Activated naive CD8-positive, alpha-beta T cell treated with anti-CD3 and anti-CD28 coated beads, Interleukin-2, amount 50 U/mL, for 24 hours (primary cell): ENCODE measurements at regions not wholly inside any gene's neighbourhood (a gene's known extent, or its start where the extent isn't known, plus 50 kb on each side); places are given as distances from the start of the nearest gene placed in this dataset.
"Not testable (repeated sequence)": the region's sequence is repeated elsewhere in the genome, so short reads cannot be mapped to it uniquely, and the experiment has no call there.

Source experiments
- ATAC-seq: fragments of 150-1000 bp; cut with Tn5 transposase; one replicate; pipeline ENCODE4 v1.10.0; 2021
- DNase-seq: peaks from one replicate; pipeline ENCODE4 v3.0.0; 2021
- H3K27ac Mint-ChIP-seq: one replicate; pipeline ENCODE4 v1.8.0; 2021; ENCODE audit warnings: mild to moderate bottlenecking, mixed read lengths
- H3K27me3 Mint-ChIP-seq: one replicate; pipeline ENCODE4 v1.8.0; 2021; ENCODE audit warnings: mixed read lengths
- H3K36me3 Mint-ChIP-seq: one replicate; pipeline ENCODE4 v1.8.0; 2021; ENCODE audit warnings: low read depth, mixed read lengths
- H3K4me1 Mint-ChIP-seq: one replicate; pipeline ENCODE4 v1.8.0; 2021; ENCODE audit warnings: mixed read lengths
- H3K4me3 Mint-ChIP-seq: one replicate; pipeline ENCODE4 v1.8.0; 2021; ENCODE audit warnings: mild to moderate bottlenecking, moderate library complexity, mixed read lengths
- H3K9me3 Mint-ChIP-seq: one replicate; pipeline ENCODE4 v1.8.0; 2021; ENCODE audit warnings: mixed read lengths

DNA sequence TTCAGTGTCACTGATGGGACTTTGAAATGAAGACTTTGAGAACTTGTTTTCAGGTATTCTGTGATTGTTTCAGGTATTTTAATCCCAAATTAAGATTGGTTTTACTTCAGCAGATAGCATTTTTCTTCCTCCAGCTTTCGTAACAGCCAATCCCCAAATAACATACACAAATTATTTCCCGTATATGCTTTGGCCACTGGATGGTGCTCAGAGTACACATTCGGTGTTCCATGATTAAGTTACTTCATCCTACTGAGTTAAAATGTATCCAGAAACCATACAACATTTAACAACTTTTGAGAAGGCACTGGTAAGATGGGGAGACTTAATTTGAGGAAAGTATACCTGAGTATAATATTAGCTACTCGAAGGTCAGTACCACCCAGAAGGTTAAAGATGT lies 233.4 kb upstream of the FAM47A start:
- Mint-ChIP-seq H3K4me3 (no peak overlapping the region), H3K4me1 (no peaks in the 10 kb centered on the region), H3K27me3 (no peaks in the 10 kb centered on the region), H3K9me3 (no peaks in the 10 kb centered on the region), H3K36me3 (no peaks in the 10 kb centered on the region), H3K27ac (no peak overlapping the region)
- DNase-seq (no peak), ATAC-seq (no peak)

GRCh38 chrX:34350561-34351335 lies 218.6 kb upstream of the FAM47A start:
- H3K4me1 Mint-ChIP-seq = no peaks in the 10 kb centered on the region
- DNase-seq (no peak), ATAC-seq (no peak)
- no peak overlapping the region for H3K4me3 Mint-ChIP-seq
- no peaks in the 10 kb centered on the region for H3K27me3 Mint-ChIP-seq
- no peaks in the 10 kb centered on the region for H3K36me3 Mint-ChIP-seq
- H3K27ac Mint-ChIP-seq = no peak overlapping the region
- peaks cover 4% of the 10 kb centered on the region for H3K9me3 Mint-ChIP-seq

GRCh38 chrX:34343001-34343400 lies 210.9 kb upstream of the FAM47A start:
- DNase-seq (no peak), ATAC-seq (no peak)
- H3K27ac Mint-ChIP-seq = no peak overlapping the region
- peaks cover 4% of the 10 kb centered on the region for H3K9me3 Mint-ChIP-seq
- H3K4me3 Mint-ChIP-seq = no peak overlapping the region
- no peaks in the 10 kb centered on the region for H3K36me3 Mint-ChIP-seq
- H3K27me3 Mint-ChIP-seq = no peaks in the 10 kb centered on the region
- H3K4me1 Mint-ChIP-seq = no peaks in the 10 kb centered on the region

DNA sequence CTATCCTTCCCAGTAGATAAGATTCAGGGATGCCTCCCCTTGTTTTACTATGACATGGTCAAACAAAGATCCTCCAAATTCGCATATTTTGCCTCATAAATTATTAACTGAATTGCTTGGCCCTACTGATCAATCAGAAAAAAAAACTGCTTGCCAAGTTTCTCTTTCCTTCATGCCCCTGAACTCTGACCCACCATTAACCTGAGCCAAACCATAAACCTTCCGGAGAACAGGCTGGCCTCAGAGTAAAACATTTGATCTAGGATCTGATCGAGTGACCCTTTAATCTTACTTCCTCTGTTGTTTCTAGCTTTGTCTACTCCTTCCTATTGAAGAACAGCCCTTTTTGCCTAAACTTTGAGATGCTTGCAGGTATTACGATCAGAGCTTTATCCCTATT lies 209.7 kb upstream of the FAM47A start:
- Mint-ChIP-seq H3K27ac (no peak overlapping the region), H3K36me3 (no peaks in the 10 kb centered on the region), H3K4me1 (no peaks in the 10 kb centered on the region), H3K27me3 (no peaks in the 10 kb centered on the region), H3K9me3 (peaks cover 5% of the 10 kb centered on the region), H3K4me3 (no peak overlapping the region)
- ATAC-seq (no peak), DNase-seq (no peak)

DNA sequence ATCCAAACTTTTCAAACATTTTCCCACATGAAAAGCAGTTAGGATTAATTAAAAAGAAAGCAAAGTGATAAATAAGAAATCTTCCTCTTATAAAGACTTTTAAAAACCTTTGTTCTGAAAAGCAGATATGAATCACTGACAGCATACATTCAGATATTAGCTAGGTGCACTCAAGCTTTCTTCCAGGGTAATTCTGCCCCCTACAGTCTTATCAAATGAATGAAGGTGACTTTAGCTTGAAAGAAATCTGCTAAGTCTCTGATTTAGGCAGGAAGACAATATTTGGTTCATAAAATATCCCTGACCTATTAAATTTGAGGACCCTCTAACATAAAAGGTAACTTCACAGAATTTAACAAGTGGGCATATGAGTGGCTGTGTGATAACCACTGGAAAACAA lies 209.1 kb upstream of the FAM47A start:
- no peaks in the 10 kb centered on the region for H3K27me3 Mint-ChIP-seq
- H3K4me3 Mint-ChIP-seq = no peak overlapping the region
- no peaks in the 10 kb centered on the region for H3K36me3 Mint-ChIP-seq
- DNase-seq (no peak), ATAC-seq (no peak)
- H3K27ac Mint-ChIP-seq = no peak overlapping the region
- H3K4me1 Mint-ChIP-seq = no peaks in the 10 kb centered on the region
- H3K9me3 Mint-ChIP-seq = peaks cover 7% of the 10 kb centered on the region

DNA sequence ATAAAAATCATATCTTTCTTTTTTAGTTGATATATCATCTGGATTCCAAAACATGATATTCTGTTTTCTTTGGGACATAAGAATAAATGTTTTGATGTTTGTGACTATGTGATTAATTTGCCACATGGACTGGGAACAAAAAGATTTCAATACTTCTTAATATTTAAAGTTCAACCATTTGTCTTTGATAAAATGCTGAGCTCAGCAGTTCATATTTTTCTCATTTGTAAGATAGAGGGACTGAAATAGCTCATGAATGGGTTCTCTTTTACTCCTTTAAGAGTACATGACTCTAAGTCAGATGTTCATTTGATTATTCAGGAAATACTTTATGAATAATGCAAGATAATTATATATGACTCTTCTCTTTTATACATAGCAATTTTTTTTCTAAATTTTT lies 205.9 kb upstream of the FAM47A start:
- no peak overlapping the region for H3K27ac Mint-ChIP-seq
- H3K4me3 Mint-ChIP-seq = no peak overlapping the region
- H3K9me3 Mint-ChIP-seq = peaks cover 7% of the 10 kb centered on the region
- ATAC-seq (no peak), DNase-seq (no peak)
- H3K36me3 Mint-ChIP-seq = no peaks in the 10 kb centered on the region
- no peaks in the 10 kb centered on the region for H3K4me1 Mint-ChIP-seq
- H3K27me3 Mint-ChIP-seq = no peaks in the 10 kb centered on the region

DNA sequence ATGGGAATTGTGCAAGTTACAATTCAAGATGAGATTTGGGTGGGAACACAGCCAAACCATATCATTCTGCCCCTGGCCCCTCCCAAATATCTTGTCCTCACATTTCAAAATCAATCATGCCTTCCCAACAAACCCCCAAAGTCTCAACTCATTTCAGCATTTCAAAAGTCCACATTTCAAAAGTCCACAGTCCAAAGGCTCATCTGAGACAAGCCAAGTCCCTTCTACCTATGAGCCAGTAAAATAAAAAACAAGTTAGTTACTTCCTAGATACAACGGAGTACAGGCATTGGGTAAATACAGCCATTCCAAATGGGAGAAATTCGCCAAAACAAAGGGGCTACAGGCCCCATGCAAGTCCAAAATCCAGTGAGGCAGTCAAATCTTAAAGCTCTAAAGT lies 203.3 kb upstream of the FAM47A start:
- not testable (repeated sequence) for ATAC-seq, DNase-seq, H3K27ac Mint-ChIP-seq, H3K9me3 Mint-ChIP-seq, H3K36me3 Mint-ChIP-seq, H3K4me3 Mint-ChIP-seq, H3K27me3 Mint-ChIP-seq, H3K4me1 Mint-ChIP-seq

GRCh38 chrX:34332334-34332733 lies 200.2 kb upstream of the FAM47A start:
- DNase-seq (no peak), ATAC-seq (no peak)
- Mint-ChIP-seq H3K27me3 (no peaks in the 10 kb centered on the region), H3K9me3 (peaks cover 7% of the 10 kb centered on the region), H3K4me1 (no peaks in the 10 kb centered on the region), H3K27ac (no peak overlapping the region), H3K36me3 (no peaks in the 10 kb centered on the region), H3K4me3 (no peak overlapping the region)

DNA sequence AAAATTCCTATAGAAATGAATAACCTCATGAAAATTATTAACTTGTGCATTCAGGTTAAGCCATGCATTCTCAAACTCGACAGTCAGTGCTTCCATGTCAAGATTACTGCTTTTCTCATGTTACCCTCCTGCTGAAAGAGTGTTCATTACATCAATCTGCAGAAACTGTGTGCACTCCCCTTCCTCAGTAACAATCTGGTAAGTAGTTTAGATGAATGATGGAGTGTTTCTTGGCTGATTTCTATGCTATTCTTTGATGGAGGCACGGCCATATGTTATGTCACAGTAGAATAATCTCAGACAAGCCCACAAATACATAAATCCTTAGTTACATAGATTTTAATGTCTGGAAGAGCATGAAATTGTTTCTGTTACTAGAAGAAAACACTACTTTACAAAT lies 193.3 kb upstream of the FAM47A start:
- no peak for DNase-seq
- Mint-ChIP-seq H3K4me3 (no peak overlapping the region), H3K27me3 (no peaks in the 10 kb centered on the region), H3K36me3 (no peaks in the 10 kb centered on the region), H3K9me3 (peaks cover 2% of the 10 kb centered on the region), H3K4me1 (no peaks in the 10 kb centered on the region), H3K27ac (no peak overlapping the region)
- ATAC-seq = no peak

DNA sequence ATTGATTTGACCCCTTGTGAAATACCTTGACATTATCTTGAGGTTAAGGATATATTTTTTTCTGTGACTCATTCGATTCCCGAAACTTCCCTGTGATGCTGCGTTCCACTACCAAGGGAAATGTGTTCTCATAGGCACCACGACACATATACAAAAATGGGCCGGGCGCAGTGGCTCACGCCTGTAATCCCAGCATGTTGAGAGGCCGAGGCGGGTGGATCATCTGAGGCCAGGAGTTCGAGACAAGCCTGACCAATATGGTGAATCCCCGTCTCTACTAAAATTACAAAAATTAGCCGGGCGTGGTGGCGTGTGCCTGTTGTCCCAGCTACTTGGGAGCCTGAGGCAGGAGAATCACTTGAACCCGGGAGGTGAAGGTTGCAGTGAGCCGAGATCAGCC lies 188.3 kb upstream of the FAM47A start:
- H3K27me3 Mint-ChIP-seq, ATAC-seq, H3K9me3 Mint-ChIP-seq, H3K27ac Mint-ChIP-seq, H3K36me3 Mint-ChIP-seq, H3K4me3 Mint-ChIP-seq, H3K4me1 Mint-ChIP-seq, DNase-seq: not testable (repeated sequence)

DNA sequence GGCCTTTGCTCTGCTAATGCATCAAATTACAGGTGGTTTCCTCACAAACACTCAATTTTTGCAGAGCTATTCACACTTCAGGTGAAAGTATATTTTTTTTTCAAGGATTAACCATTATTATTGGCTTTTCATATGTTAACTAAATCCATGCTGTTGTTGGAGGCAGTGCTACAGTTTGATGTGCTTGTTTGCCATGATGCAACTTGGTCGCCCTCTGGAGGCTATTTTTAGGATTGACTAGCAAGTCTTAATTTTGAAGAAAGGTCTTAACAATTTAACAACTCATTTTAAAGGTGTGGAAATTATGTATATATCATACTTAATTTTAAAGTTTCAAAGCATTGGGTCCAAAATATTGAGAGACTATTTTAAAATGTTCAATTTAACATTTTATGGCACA lies 168.8 kb upstream of the FAM47A start:
- Mint-ChIP-seq H3K4me3 (no peak overlapping the region), H3K4me1 (no peaks in the 10 kb centered on the region), H3K9me3 (no peaks in the 10 kb centered on the region), H3K27ac (no peak overlapping the region), H3K27me3 (no peaks in the 10 kb centered on the region), H3K36me3 (no peaks in the 10 kb centered on the region)
- DNase-seq (peak; percentile 2), ATAC-seq (no peak)

GRCh38 chrX:34299451-34299967 lies 167.4 kb upstream of the FAM47A start:
- H3K36me3 Mint-ChIP-seq = no peaks in the 10 kb centered on the region
- DNase-seq (no peak), ATAC-seq (no peak)
- H3K4me3 Mint-ChIP-seq = no peak overlapping the region
- H3K27me3 Mint-ChIP-seq = no peaks in the 10 kb centered on the region
- no peak overlapping the region for H3K27ac Mint-ChIP-seq
- no peaks in the 10 kb centered on the region for H3K4me1 Mint-ChIP-seq
- no peaks in the 10 kb centered on the region for H3K9me3 Mint-ChIP-seq

- H3K27me3 Mint-ChIP-seq = no peaks in the 10 kb centered on the region
- no peaks in the 10 kb centered on the region for H3K9me3 Mint-ChIP-seq
- no peak overlapping the region for H3K4me3 Mint-ChIP-seq
- H3K27ac Mint-ChIP-seq = no peak overlapping the region
- no peak for ATAC-seq
- no peak for DNase-seq
- H3K4me1 Mint-ChIP-seq = no peaks in the 10 kb centered on the region
- no peaks in the 10 kb centered on the region for H3K36me3 Mint-ChIP-seq
These were observed 162.6 kb upstream of the FAM47A start for GRCh38 chrX:34294665-34295064.

- Mint-ChIP-seq H3K36me3 (no peaks in the 10 kb centered on the region), H3K4me3 (no peak overlapping the region), H3K27me3 (no peaks in the 10 kb centered on the region), H3K27ac (no peak overlapping the region), H3K4me1 (no peaks in the 10 kb centered on the region), H3K9me3 (no peaks in the 10 kb centered on the region)
- ATAC-seq (no peak), DNase-seq (no peak)
These were observed 156.7 kb upstream of the FAM47A start for GRCh38 chrX:34288782-34289181.

DNA sequence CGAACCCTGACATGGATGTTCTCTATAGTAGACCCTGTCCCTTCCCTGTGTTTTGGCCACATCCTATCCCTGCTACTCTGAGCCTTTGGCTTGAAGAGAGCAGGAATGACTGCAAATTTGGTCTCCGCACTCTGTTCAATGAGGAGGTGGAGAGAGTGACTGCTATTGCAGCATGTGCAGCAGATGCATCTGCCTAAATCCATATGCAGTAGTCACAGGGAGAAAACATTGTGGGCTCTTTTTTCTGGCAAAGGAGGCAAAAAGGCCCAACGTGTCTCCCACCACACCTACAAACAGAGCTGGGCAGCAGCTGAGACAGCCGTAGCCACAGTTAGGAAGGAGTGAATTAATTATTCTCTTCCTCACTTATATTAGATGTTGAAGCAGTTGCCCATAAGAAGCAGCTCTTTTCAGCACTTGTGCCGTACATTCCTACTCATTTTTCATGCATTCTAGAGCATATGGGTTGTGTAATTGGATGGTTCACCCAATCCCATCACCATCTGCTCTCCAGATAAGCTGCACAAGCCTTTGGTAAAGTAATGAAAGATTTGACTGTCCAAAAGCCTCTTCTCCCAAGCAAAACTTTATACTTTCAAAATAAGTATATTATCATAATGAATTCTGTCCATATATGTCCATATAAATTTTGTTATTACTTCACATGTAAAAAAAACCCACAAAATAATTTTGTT lies 147.9 kb upstream of the FAM47A start:
- DNase-seq = no peak
- Mint-ChIP-seq H3K4me3 (no peak overlapping the region), H3K9me3 (no peaks in the 10 kb centered on the region), H3K36me3 (no peaks in the 10 kb centered on the region), H3K4me1 (no peaks in the 10 kb centered on the region), H3K27me3 (no peaks in the 10 kb centered on the region), H3K27ac (no peak overlapping the region)
- ATAC-seq = no peak
